Nephron (organoid): ENCODE measurements at regions not wholly inside any gene's neighbourhood (a gene's known extent, or its start where the extent isn't known, plus 50 kb on each side); places are given as distances from the start of the nearest gene placed in this dataset.
A peak's percentile ranks its signal among the peaks of the same experiment; 100 is the strongest.

ENCODE experiments used
- H3K27ac Mint-ChIP-seq, 3 experiments: 2 replicates each; pipeline ENCODE4 v1.8.0; 2020; ENCODE audit warnings: mixed read lengths in 3 of 3, mild to moderate bottlenecking in 2 of 3, moderate library complexity in 1 of 3
- H3K27me3 Mint-ChIP-seq: 2 replicates; pipeline ENCODE4 v1.8.0; 2021; ENCODE audit warnings: low read depth, mild to moderate bottlenecking, moderate library complexity, mixed read lengths
- H3K36me3 Mint-ChIP-seq: 2 replicates; pipeline ENCODE4 v1.8.0; 2020; ENCODE audit warnings: low read depth, mixed read lengths
- H3K4me1 Mint-ChIP-seq: 2 replicates; pipeline ENCODE4 v1.8.0; 2020; ENCODE audit warnings: mixed read lengths
- H3K4me3 Mint-ChIP-seq, 3 experiments: 2 replicates each; pipeline ENCODE4 v1.8.0; 2020; ENCODE audit warnings: mild to moderate bottlenecking in 3 of 3, mixed read lengths in 3 of 3, moderate library complexity in 2 of 3
- H3K9me3 Mint-ChIP-seq: 2 replicates; pipeline ENCODE4 v1.8.0; 2020; ENCODE audit warnings: mixed read lengths
- CTCF ChIP-seq, 3 experiments: fragments of 200-600 bp; sonication (generic); IDR thresholded peaks; one replicate each; pipeline ENCODE4 v1.5.0; 2021; ENCODE audit warnings: antibody characterized with exemption in 3 of 3; ENCODE audit not compliant: unreplicated experiment in 3 of 3

- no peak overlapping the region for H3K27ac Mint-ChIP-seq
- H3K27me3 Mint-ChIP-seq: no peaks in the 10 kb centered on the region
- no peak for TF ChIP-seq CTCF (IDR thresholded peaks at IDR 0.05; ENCODE audit: unreplicated experiment in 3 of 3)
- no peaks in the 10 kb centered on the region for H3K9me3 Mint-ChIP-seq
- peaks cover 5% of the 10 kb centered on the region for H3K4me1 Mint-ChIP-seq
- H3K36me3 Mint-ChIP-seq: no peaks in the 10 kb centered on the region
- H3K4me3 Mint-ChIP-seq: no peak overlapping the region
These were observed 319.8 kb upstream of the SLC7A11 start for GRCh38 chr4:138561906-138562305.

- TF ChIP-seq CTCF (IDR thresholded peaks at IDR 0.05; ENCODE audit: unreplicated experiment in 3 of 3): no peak
- no peak overlapping the region for H3K27ac Mint-ChIP-seq
- H3K4me3 Mint-ChIP-seq: no peak overlapping the region
- H3K36me3 Mint-ChIP-seq: no peaks in the 10 kb centered on the region
- H3K4me1 Mint-ChIP-seq: peaks cover 5% of the 10 kb centered on the region
- no peaks in the 10 kb centered on the region for H3K9me3 Mint-ChIP-seq
- no peaks in the 10 kb centered on the region for H3K27me3 Mint-ChIP-seq
These were observed 319.2 kb upstream of the SLC7A11 start for GRCh38 chr4:138561276-138561880.

DNA sequence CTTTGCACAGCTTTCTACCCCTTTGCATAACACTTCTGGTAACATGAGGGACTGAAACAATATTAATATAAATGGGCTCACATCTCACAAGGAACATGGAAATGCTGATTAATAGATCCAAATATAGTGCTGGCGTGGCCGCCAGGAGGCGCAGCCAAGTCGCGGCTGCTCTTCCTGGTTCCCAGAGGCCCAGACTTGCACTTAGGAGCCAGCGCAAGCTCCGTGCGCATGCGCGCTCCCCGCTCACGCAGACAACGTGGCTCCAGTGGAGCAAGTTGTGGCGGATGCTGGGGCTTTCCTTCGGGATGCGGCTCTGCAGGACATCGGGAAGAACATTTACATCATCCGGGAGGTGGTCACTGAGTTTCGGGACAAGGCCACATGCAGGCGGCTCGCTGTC is 318.3 kb upstream of the SLC7A11 start:
- no peak overlapping the region for H3K27ac Mint-ChIP-seq
- no peaks in the 10 kb centered on the region for H3K9me3 Mint-ChIP-seq
- no peak overlapping the region for H3K4me3 Mint-ChIP-seq
- peaks cover 5% of the 10 kb centered on the region for H3K4me1 Mint-ChIP-seq
- TF ChIP-seq CTCF (IDR thresholded peaks at IDR 0.05; ENCODE audit: unreplicated experiment in 3 of 3): no peak
- no peaks in the 10 kb centered on the region for H3K27me3 Mint-ChIP-seq
- no peaks in the 10 kb centered on the region for H3K36me3 Mint-ChIP-seq

DNA sequence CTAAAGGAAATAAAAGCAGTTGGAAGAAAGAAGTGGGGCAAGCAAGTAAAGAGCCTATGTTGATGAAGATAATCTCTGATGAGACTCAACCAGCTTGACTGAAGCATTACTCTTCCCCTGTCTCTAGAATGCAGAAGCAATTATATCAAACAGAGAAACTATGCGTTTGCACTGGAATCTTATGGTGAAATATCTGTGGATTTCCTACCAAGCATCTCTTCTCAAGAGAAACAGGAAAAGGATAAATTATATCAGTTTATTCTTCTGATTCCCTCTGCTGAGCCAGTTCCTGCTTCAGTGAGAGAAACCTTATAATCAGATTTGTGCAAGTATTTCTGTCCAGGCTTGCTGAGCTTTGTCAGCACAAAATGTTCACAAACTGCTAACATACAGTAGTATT is 316.7 kb upstream of the SLC7A11 start:
- H3K9me3 Mint-ChIP-seq: no peaks in the 10 kb centered on the region
- H3K27ac Mint-ChIP-seq: peak overlapping the region in 2 of 3 experiments; percentile 22 to 50
- TF ChIP-seq CTCF (IDR thresholded peaks at IDR 0.05; ENCODE audit: unreplicated experiment in 3 of 3): no peak
- H3K4me3 Mint-ChIP-seq: no peak overlapping the region
- no peaks in the 10 kb centered on the region for H3K27me3 Mint-ChIP-seq
- peaks cover 5% of the 10 kb centered on the region for H3K4me1 Mint-ChIP-seq
- no peaks in the 10 kb centered on the region for H3K36me3 Mint-ChIP-seq

DNA sequence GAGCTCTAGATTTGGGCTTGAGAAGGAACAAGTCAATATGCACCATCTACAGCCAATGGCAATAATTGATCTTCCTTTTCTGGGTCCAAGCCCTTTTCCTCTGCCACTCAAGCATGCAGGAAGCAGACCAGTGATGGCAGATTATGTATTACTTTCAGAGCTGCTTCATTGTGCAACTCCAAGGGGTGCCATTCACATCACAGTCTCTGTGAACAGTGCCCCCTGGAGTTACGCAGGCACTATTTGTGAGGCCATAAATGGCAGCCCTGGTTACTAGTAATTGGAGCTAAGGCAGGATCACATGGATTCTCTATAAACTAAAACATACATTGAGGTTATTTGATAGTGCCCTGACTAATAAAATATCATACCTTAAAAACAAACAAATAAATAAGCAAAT is 313.4 kb upstream of the SLC7A11 start:
- no peaks in the 10 kb centered on the region for H3K36me3 Mint-ChIP-seq
- H3K9me3 Mint-ChIP-seq: peaks cover 5% of the 10 kb centered on the region
- no peak overlapping the region for H3K4me3 Mint-ChIP-seq
- H3K27me3 Mint-ChIP-seq: no peaks in the 10 kb centered on the region
- no peak for TF ChIP-seq CTCF (IDR thresholded peaks at IDR 0.05; ENCODE audit: unreplicated experiment in 3 of 3)
- no peak overlapping the region for H3K27ac Mint-ChIP-seq
- H3K4me1 Mint-ChIP-seq: peaks cover 5% of the 10 kb centered on the region

DNA sequence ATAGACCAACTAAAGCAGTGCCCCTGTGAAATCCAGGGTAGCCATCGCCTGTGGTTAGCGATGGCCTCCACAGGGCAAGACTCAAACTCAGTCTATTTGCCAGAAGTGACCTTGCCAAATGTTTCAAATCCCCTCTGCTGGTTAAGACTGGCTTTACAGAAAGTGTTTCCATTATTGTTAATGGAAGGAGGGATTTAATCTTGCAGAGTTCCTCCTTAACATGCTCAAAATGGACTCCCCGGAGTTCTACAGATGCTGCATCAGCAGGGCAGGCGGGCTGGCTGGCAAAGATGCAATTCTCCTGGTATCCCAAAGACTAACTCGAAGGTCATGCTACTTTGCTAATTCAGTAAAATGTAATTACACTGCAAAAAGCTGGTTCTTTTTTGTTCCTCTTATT is 313.0 kb upstream of the SLC7A11 start:
- no peak overlapping the region for H3K27ac Mint-ChIP-seq
- H3K4me3 Mint-ChIP-seq: no peak overlapping the region
- H3K9me3 Mint-ChIP-seq: peaks cover 5% of the 10 kb centered on the region

More for the DNA sequence above, 313.0 kb upstream of the SLC7A11 start:
- H3K27me3 Mint-ChIP-seq: no peaks in the 10 kb centered on the region
- no peak for TF ChIP-seq CTCF (IDR thresholded peaks at IDR 0.05; ENCODE audit: unreplicated experiment in 3 of 3)
- no peaks in the 10 kb centered on the region for H3K36me3 Mint-ChIP-seq
- H3K4me1 Mint-ChIP-seq: peaks cover 5% of the 10 kb centered on the region
